Activated CD4-positive, alpha-beta T cell treated with anti-CD3 and anti-CD28 coated beads for 36 hours (primary cell): ENCODE measurements at regions not wholly inside any gene's neighbourhood (a gene's known extent, or its start where the extent isn't known, plus 50 kb on each side); places are given as distances from the start of the nearest gene placed in this dataset.

Experiments
- ATAC-seq: fragments of 200-7000 bp; cut with Tn5 transposase; one replicate; pipeline ENCODE4 v1.10.0; 2021; ENCODE audit warnings: mild to moderate bottlenecking, moderate library complexity
- CTCF ChIA-PET: fragments of 350-600 bp; sonication (Branson Sonifier 250); formaldehyde crosslinking; loops from one replicate; lab custom pipeline; 2021; ENCODE audit warnings: antibody characterized with exemption; lab: Charles Lee
- POLR2A ChIA-PET: fragments of 350-600 bp; sonication (Branson Sonifier 250); formaldehyde crosslinking; loops from one replicate; lab custom pipeline; 2021; ENCODE audit warnings: antibody characterized with exemption, inconsistent platforms; lab: Charles Lee
- DNase-seq: peaks from one replicate; pipeline ENCODE4 v3.0.0-alpha.2; 2020
- H3K27ac Mint-ChIP-seq: one replicate; pipeline ENCODE4 v1.8.0; 2021; ENCODE audit warnings: mixed read lengths
- H3K27me3 Mint-ChIP-seq: one replicate; pipeline ENCODE4 v1.8.0; 2021; ENCODE audit warnings: mixed read lengths
- H3K36me3 Mint-ChIP-seq: one replicate; pipeline ENCODE4 v1.8.0; 2021; ENCODE audit warnings: low read depth, mixed read lengths
- H3K4me1 Mint-ChIP-seq: one replicate; pipeline ENCODE4 v1.8.0; 2021; ENCODE audit warnings: mixed read lengths
- H3K4me3 Mint-ChIP-seq: one replicate; pipeline ENCODE4 v1.8.0; 2021; ENCODE audit warnings: mild to moderate bottlenecking, moderate library complexity, mixed read lengths
- H3K9me3 Mint-ChIP-seq: one replicate; pipeline ENCODE4 v1.8.0; 2021; ENCODE audit warnings: low read depth, mixed read lengths
- intact Hi-C, 2 experiments: fragments of 100-400 bp; cut with DNase I in 1 of 2; cut with micrococcal nuclease in 1 of 2; formaldehyde crosslinking; loops; one replicate each; pipeline versions ENCODE4 v1.14.2 to v1.15.1; 2022 to 2024; cut with DNase I, micrococcal nuclease

DNA sequence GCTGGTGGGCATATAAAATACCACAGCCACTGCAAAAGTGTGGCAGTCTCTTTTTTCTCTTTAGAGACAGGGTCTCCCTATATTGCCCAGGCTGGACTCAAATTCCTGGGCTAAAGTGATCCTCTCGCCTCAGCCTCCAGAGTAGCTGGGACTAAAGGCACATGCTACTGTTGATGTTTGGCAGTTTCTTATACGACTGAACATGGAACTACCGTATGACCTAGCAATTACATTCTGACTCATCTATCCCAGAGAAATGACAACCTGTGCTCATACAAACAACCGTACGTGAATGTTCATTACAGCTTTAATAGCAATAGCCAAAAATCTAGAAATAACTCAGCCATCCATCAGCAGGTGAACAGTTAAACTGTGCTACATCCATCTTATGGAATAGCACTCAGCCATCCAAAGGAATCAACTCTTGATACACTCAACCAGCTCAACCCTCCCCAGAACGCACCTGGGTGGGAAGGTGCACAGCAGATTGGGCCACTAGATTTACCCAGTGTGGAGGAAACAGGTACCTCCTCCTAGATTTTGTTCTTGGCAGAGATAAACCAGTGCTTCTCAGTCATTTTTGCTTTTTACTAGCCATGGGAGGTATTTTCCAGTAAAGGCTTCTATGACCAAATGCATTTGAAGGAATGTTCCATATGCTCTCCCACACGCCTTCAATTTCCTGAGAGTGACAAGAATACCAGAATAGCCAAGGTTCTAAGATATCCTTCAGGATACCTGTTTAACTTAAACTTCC, 130.5 kb downstream of the MED15 start:
- CTCF ChIA-PET: interaction anchor here (0.7 to 1.1 kb wide), 2 partner anchors 14 to 35 kb away, joined by 3 to 5 read pairs; no protein-coding TSS in a partner anchor
- H3K27me3 Mint-ChIP-seq: peaks cover 6% of the 10 kb centered on the region
- H3K9me3 Mint-ChIP-seq: peaks cover 3% of the 10 kb centered on the region
- POLR2A ChIA-PET: no interaction called here
- intact Hi-C loops: no loop called here
- H3K4me1 Mint-ChIP-seq: no peaks in the 10 kb centered on the region
- DNase-seq: no peak
- no peak overlapping the region for H3K27ac Mint-ChIP-seq
- H3K4me3 Mint-ChIP-seq: no peak overlapping the region
- no peaks in the 10 kb centered on the region for H3K36me3 Mint-ChIP-seq
- peak; percentile 55 for ATAC-seq

DNA sequence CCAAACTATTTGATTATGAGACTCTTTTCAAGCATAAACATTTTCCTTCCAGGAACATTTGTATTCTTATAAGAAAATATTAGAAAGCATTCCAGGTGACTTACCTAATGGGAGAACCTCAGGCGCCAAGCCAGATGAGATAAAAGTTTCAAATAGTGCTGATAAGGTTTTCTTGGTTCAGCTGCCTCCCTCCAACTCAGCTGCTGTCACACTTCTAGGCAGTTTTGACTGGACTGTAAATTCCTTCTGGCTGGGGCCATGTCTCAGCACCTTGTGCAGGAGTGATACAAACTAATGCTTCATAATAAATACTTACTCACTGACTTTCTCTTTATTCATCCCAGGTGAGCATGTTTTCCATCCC, 131.1 kb downstream of the MED15 start:
- ATAC-seq (no peak), DNase-seq (no peak)
- Mint-ChIP-seq H3K4me1 (no peaks in the 10 kb centered on the region), H3K27ac (no peak overlapping the region), H3K36me3 (no peaks in the 10 kb centered on the region), H3K4me3 (no peak overlapping the region), H3K9me3 (peaks cover 3% of the 10 kb centered on the region), H3K27me3 (peaks cover 6% of the 10 kb centered on the region)
- ChIA-PET CTCF (interaction anchor here (0.7 kb wide), 1 partner anchor 35 kb away, joined by 3 read pairs; no protein-coding TSS in a partner anchor), POLR2A (no interaction called here)
- intact Hi-C loops: no loop called here

DNA sequence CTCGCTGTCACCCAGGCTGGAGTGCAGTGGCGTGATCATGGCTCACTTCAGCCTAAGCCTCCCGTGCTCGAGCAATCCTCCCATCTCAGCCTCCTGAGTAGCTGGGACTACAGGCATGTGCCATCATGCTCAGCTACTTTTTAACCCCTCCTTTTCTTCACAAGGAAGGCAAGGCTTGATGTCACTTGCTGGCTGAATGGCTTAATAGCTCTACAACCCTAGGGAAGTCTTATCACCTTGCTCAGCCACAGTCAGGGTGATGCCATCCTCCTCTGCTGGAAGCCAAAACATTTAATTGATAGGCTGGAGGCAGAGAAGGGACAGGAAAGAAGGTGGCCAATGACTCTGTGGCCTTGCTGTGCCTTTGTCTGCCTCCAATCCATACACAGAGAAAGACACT, 131.9 kb downstream of the MED15 start:
- peaks cover 3% of the 10 kb centered on the region for H3K9me3 Mint-ChIP-seq
- H3K4me3 Mint-ChIP-seq: no peak overlapping the region
- ATAC-seq (no peak), DNase-seq (no peak)
- ChIA-PET CTCF (interaction anchor here (1.5 kb wide), 1 partner anchor 9 kb away, joined by 3 read pairs; no protein-coding TSS in a partner anchor), POLR2A (no interaction called here)
- H3K27ac Mint-ChIP-seq: no peak overlapping the region
- no peaks in the 10 kb centered on the region for H3K36me3 Mint-ChIP-seq
- intact Hi-C loops: no loop called here
- no peaks in the 10 kb centered on the region for H3K4me1 Mint-ChIP-seq
- peaks cover 6% of the 10 kb centered on the region for H3K27me3 Mint-ChIP-seq

DNA sequence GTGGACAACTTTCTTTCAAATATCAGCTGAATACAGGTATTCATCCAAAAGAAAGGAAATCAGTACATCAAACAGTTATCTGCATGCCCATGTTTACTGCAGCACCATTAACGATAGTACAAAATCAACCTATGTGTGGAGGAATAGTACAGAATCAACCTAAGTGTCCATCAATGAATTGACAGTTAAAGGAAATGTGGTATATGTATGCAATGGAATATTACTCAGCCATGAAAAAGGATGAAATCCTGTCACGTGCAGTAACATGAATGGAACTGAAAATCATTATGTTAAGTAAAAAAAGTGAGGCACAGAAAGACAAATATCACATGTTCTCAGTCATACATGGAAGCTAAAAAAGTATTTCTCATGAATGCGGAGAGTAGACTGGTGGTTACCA, 132.3 kb downstream of the MED15 start:
- ATAC-seq (no peak), DNase-seq (no peak)
- no peaks in the 10 kb centered on the region for H3K4me1 Mint-ChIP-seq
- peaks cover 6% of the 10 kb centered on the region for H3K27me3 Mint-ChIP-seq
- no peak overlapping the region for H3K4me3 Mint-ChIP-seq
- H3K36me3 Mint-ChIP-seq: no peaks in the 10 kb centered on the region
- ChIA-PET POLR2A (interaction anchor here (0.7 kb wide), 1 partner anchor 9 kb away, joined by 3 read pairs; no protein-coding TSS in a partner anchor), CTCF (interaction anchor here (1.5 kb wide), 1 partner anchor 9 kb away, joined by 3 read pairs; no protein-coding TSS in a partner anchor)
- intact Hi-C loops: no loop called here
- no peak overlapping the region for H3K27ac Mint-ChIP-seq
- H3K9me3 Mint-ChIP-seq: peaks cover 3% of the 10 kb centered on the region

DNA sequence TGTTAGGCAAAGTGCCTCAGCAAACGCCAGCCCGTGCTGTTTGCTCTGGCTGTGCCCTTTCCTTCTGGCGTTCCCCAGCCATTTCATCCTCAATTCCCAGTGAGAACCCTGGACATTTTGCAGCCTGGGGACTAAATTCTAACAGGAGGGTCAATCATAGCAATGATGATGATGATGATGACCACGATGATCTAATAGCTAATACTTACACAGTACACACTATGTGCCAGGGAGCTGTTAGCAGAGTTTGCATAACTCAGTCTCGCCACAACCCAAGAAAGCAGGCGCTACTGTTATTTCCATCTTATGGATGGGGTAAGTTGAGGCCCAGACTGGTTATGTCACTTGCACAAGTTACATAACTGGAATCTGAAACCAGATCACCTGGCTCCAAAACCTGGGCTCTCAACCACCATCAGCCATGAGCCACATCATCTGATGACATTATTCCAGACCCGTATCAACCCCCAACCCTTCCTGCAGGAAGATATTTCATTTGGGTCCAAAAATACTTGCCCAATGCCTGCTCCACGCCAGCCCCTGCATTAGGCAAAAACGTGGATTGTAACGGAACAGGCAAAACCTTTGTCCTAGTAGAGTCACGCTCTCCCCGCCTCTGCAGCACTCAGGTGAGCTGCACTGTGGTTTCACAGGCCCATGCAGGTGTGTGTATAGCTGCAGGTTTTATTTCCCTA, 132.6 kb upstream of the SERPIND1 start:
- ChIA-PET POLR2A (no interaction called here), CTCF (interaction anchor here (0.6 to 0.8 kb wide), 2 partner anchors 69 to 963 kb away, joined by 3 read pairs; no protein-coding TSS in a partner anchor)
- Mint-ChIP-seq H3K27me3 (peaks cover 6% of the 10 kb centered on the region), H3K27ac (no peak overlapping the region), H3K36me3 (no peaks in the 10 kb centered on the region), H3K9me3 (peaks cover 3% of the 10 kb centered on the region), H3K4me1 (no peaks in the 10 kb centered on the region), H3K4me3 (no peak overlapping the region)
- intact Hi-C loops: no loop called here
- DNase-seq (no peak), ATAC-seq (no peak)

DNA sequence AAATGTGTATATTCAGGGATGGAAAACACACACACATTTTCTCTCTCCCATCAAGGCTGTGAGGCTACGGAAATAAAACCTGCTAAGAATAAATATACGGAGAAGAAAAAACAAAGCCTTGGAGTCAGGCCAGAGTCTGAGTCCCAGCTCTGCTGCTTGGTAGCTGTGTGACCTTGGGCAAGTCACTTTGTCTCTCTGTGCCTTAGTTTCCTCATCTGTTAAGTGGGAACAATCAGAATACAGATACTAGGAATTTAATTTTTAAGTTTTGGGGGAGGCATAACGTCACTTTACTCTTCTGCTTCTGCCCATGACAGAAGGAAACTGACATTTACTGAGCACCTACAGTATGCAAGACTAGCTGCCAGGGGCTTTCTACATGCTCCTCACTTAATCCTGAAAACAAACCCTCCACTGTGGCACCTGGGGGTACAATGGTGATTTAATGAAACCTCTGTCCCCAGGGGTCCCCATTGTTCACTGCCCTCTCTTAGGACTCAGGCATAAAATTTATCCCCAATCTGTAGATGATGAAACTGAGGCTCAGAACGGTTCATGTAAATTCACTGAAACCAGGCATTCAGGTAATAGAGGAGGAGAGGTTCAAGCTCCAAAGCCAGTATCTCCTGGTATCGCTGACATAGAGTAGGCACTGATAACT, 131.9 kb upstream of the SERPIND1 start:
- CTCF ChIA-PET: interaction anchor here (0.6 to 0.8 kb wide), 2 partner anchors 70 to 963 kb away, joined by 3 read pairs; no protein-coding TSS in a partner anchor
- Mint-ChIP-seq H3K36me3 (no peaks in the 10 kb centered on the region), H3K4me3 (no peak overlapping the region), H3K9me3 (peaks cover 3% of the 10 kb centered on the region), H3K27ac (no peak overlapping the region), H3K4me1 (no peaks in the 10 kb centered on the region), H3K27me3 (peaks cover 6% of the 10 kb centered on the region)
- POLR2A ChIA-PET: no interaction called here
- intact Hi-C loops: no loop called here
- no peak for ATAC-seq
- no peak for DNase-seq

DNA sequence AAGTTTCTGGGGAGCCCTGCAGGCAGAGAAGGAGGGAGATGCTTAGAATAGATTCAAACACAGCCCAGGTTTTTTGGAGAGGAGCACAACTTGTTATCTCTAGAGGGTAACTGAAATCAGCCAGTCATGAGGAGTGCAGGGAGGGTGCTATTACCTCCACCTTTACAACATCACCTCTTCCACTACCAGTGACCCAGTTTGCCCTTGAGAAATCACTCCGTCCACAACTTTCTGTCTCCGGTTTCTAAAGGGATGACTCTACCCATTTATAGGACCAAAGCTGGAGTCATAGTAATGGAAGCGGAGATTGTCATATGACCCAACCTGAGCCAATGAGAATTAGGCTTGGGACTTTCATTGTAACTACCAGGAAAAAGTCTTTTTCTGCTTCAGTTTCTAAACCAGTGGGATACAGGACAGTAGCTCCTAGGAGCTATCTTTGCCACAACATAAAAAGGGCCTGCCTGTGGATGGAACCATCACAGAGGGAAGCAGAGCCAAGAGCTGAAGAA, 131.2 kb upstream of the SERPIND1 start:
- ChIA-PET POLR2A (no interaction called here), CTCF (no interaction called here)
- peaks cover 6% of the 10 kb centered on the region for H3K27me3 Mint-ChIP-seq
- no peak overlapping the region for H3K4me3 Mint-ChIP-seq
- H3K9me3 Mint-ChIP-seq: peaks cover 3% of the 10 kb centered on the region
- H3K4me1 Mint-ChIP-seq: no peaks in the 10 kb centered on the region
- DNase-seq (no peak), ATAC-seq (no peak)
- H3K27ac Mint-ChIP-seq: no peak overlapping the region
- H3K36me3 Mint-ChIP-seq: no peaks in the 10 kb centered on the region
- intact Hi-C loops: no loop called here

DNA sequence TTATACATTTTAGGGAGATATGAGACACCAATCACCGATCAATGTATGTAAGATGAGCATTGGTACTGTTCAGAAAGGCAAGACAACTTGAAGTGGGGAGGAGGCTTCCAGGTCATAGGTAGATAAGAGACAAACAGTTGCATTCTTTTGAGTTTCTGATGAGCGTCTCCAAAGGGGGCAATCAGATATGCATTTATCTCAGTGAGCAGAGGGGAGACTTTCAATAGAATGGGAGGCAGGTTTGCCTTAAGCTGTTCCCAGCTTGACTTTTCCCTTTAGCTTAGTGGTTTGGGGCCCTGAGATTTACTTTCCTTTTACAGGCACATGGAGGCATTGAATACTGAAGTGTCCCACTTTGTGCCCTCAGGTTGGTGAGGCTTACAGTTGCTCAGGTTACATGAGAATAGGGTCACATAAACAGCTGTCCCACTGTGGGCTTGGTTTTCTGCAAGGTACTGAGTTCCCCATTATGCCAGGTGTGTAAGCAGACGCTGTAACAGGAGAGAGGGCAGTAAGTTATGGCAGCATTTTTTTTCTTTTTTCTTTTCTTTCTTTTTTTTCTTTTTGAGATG, 129.8 kb upstream of the SERPIND1 start:
- no peak overlapping the region for H3K4me3 Mint-ChIP-seq
- ChIA-PET POLR2A (no interaction called here), CTCF (no interaction called here)
- ATAC-seq (no peak), DNase-seq (no peak)
- peaks cover 2% of the 10 kb centered on the region for H3K27me3 Mint-ChIP-seq
- no peaks in the 10 kb centered on the region for H3K4me1 Mint-ChIP-seq
- H3K27ac Mint-ChIP-seq: no peak overlapping the region
- no peaks in the 10 kb centered on the region for H3K36me3 Mint-ChIP-seq
- intact Hi-C loops: no loop called here
- H3K9me3 Mint-ChIP-seq: peaks cover 3% of the 10 kb centered on the region

DNA sequence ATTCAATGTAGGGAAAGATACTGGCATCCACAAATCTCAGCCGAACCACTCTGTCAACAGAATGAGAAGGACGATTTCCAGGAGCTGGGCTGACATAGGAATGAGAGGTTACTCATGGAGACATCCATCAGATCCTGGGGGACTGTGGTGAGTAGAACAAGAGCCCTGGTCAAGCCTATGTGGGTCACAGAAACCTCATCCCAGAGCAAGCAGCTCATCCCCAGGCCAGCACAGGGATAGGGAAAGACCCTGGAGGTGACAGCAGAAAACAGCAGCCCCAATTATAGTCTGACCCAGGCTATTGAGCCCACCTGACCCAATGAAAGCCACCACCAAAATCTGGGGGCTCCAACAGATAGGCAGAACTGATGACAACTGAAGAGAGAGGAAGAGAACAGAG, 128.0 kb upstream of the SERPIND1 start:
- ChIA-PET CTCF (interaction anchor here (1.7 kb wide), 1 partner anchor 228 kb away, joined by 6 read pairs; no protein-coding TSS in a partner anchor), POLR2A (interaction anchor here (0.8 kb wide), 1 partner anchor 9 kb away, joined by 3 read pairs; no protein-coding TSS in a partner anchor)
- no peaks in the 10 kb centered on the region for H3K9me3 Mint-ChIP-seq
- no peaks in the 10 kb centered on the region for H3K27me3 Mint-ChIP-seq
- H3K36me3 Mint-ChIP-seq: no peaks in the 10 kb centered on the region
- H3K4me3 Mint-ChIP-seq: no peak overlapping the region
- ATAC-seq (no peak), DNase-seq (no peak)
- intact Hi-C loops: no loop called here
- H3K27ac Mint-ChIP-seq: no peak overlapping the region
- no peaks in the 10 kb centered on the region for H3K4me1 Mint-ChIP-seq

DNA sequence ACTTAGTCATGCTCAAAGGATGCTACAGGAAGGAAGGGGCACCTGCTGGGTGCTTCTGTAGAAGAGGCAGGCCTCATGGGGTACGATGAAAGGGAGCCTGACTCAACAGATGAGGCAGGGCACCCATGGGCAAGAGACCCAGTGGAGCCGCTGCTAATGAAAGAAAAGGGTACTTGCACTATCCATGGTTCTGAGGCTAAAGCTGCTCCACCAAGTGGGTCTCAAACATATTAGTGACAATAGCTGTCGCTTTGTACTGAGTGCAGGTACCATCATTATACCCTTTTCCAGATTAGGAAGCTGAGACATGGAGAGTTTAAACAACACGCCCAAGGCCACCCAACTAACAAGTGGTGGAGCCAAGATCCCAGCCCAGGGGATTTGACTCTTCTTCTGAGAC, 127.5 kb upstream of the SERPIND1 start:
- CTCF ChIA-PET: interaction anchor here (1.0 to 1.7 kb wide), 2 partner anchors 24 to 228 kb away, joined by 3 to 6 read pairs; no protein-coding TSS in a partner anchor
- Mint-ChIP-seq H3K27ac (no peak overlapping the region), H3K27me3 (no peaks in the 10 kb centered on the region), H3K4me1 (no peaks in the 10 kb centered on the region), H3K4me3 (no peak overlapping the region), H3K9me3 (no peaks in the 10 kb centered on the region), H3K36me3 (no peaks in the 10 kb centered on the region)
- no peak for ATAC-seq
- POLR2A ChIA-PET: interaction anchor here (0.6 to 0.8 kb wide), 2 partner anchors 9 to 95 kb away, joined by 3 read pairs; no protein-coding TSS in a partner anchor
- DNase-seq: no peak
- intact Hi-C loops: no loop called here

DNA sequence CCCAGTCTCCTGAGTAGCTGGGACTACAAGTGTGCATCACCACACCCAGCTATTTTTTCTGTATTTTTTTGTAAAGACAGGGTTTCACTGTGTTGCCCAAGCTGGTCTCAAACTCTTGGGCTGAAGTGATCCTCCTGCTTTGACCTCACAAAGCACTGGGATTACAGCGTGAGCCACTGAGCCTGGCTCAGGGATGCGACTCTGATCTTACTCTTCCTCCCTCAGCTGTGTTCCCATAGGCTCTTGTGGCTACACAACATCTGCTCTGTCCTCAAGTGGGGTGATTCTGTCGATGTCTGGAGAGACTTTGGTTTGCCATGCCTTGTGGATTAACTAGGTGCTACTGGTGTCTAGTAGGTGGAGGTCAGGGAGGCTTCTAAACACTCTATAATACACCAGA, 127.0 kb upstream of the SERPIND1 start:
- ATAC-seq: no peak
- POLR2A ChIA-PET: interaction anchor here (0.6 kb wide), 1 partner anchor 95 kb away, joined by 3 read pairs; no protein-coding TSS in a partner anchor

More for the DNA sequence above, 127.0 kb upstream of the SERPIND1 start:
- Mint-ChIP-seq H3K4me1 (no peaks in the 10 kb centered on the region), H3K9me3 (no peaks in the 10 kb centered on the region), H3K4me3 (no peak overlapping the region), H3K36me3 (no peaks in the 10 kb centered on the region), H3K27ac (no peak overlapping the region), H3K27me3 (no peaks in the 10 kb centered on the region)
- CTCF ChIA-PET: interaction anchor here (0.8 to 1.7 kb wide), 3 partner anchors 25 to 229 kb away, joined by 3 to 6 read pairs (median 3); no protein-coding TSS in a partner anchor
- intact Hi-C loops: no loop called here
- no peak for DNase-seq
